Hepatocyte (in vitro differentiated cells): ENCODE measurements at regions not wholly inside any gene's neighbourhood (a gene's known extent, or its start where the extent isn't known, plus 50 kb on each side); places are given as distances from the start of the nearest gene placed in this dataset.

ENCODE experiments used
- DNase-seq: peaks from one replicate; pipeline ENCODE4 v3.0.0-alpha.2; 2016; ENCODE audit warnings: low spot score
- H2AFZ ChIP-seq: fragments of 200-600 bp; sonication (generic); 2 replicates; pipeline ENCODE4 v1.6.0; 2016; ENCODE audit warnings: antibody characterized with exemption, mild to moderate bottlenecking
- H3K27ac ChIP-seq: fragments of 200-600 bp; sonication (generic); 2 replicates; pipeline ENCODE4 v1.5.1; 2016; ENCODE audit warnings: mild to moderate bottlenecking
- H3K27me3 ChIP-seq: fragments of 200-600 bp; sonication (generic); 2 replicates; pipeline ENCODE4 v1.6.1; 2016
- H3K36me3 ChIP-seq: fragments of 200-600 bp; sonication (generic); replicated peaks from 2 replicates; pipeline ENCODE4 v1.5.1; 2016; ENCODE audit warnings: low read depth; ENCODE audit not compliant: insufficient read depth
- H3K4me1 ChIP-seq: fragments of 200-600 bp; sonication (generic); 2 replicates; pipeline ENCODE4 v1.5.1; 2016; ENCODE audit warnings: mild to moderate bottlenecking, moderate library complexity; ENCODE audit not compliant: insufficient read depth
- H3K4me2 ChIP-seq: fragments of 200-600 bp; sonication (generic); 2 replicates; pipeline ENCODE4 v1.6.0; 2016
- H3K4me3 ChIP-seq: fragments of 200-600 bp; sonication (generic); 2 replicates; pipeline ENCODE4 v1.5.1; 2016; ENCODE audit warnings: mild to moderate bottlenecking
- H3K79me2 ChIP-seq: fragments of 200-600 bp; sonication (generic); 2 replicates; pipeline ENCODE4 v1.6.0; 2017; ENCODE audit warnings: mild to moderate bottlenecking
- H3K9me2 ChIP-seq: fragments of 200-600 bp; sonication (generic); replicated peaks from 2 replicates; pipeline ENCODE4 v1.6.0; 2017; ENCODE audit warnings: mild to moderate bottlenecking; ENCODE audit not compliant: insufficient read depth
- H3K9me3 ChIP-seq: fragments of 200-600 bp; sonication (generic); 2 replicates; pipeline ENCODE4 v1.5.1; 2016; ENCODE audit warnings: low read depth, mild to moderate bottlenecking
- H4K20me1 ChIP-seq: fragments of 200-600 bp; sonication (generic); 2 replicates; pipeline ENCODE4 v1.6.0; 2016; ENCODE audit warnings: mild to moderate bottlenecking; ENCODE audit not compliant: insufficient read depth, poor library complexity, severe bottlenecking
- CTCF ChIP-seq: fragments of 200-600 bp; sonication (generic); IDR thresholded peaks from 2 replicates; pipeline ENCODE4 v1.5.1; 2016; ENCODE audit warnings: antibody characterized with exemption, mild to moderate bottlenecking; ENCODE audit not compliant: poor library complexity
- EZH2 ChIP-seq: fragments of 200-600 bp; sonication (generic); IDR thresholded peaks from 2 replicates; pipeline ENCODE4 v1.6.1; 2016; ENCODE audit warnings: antibody characterized with exemption, mild to moderate bottlenecking, borderline replicate concordance
- EZH2phosphoT487 ChIP-seq: fragments of 200-600 bp; sonication (generic); IDR thresholded peaks from one replicate; pipeline ENCODE4 v1.6.1; 2018; ENCODE audit warnings: antibody characterized with exemption, mild to moderate bottlenecking, low read depth, moderate library complexity; ENCODE audit not compliant: unreplicated experiment, severe bottlenecking
- WGBS: methylation state at CpG from one replicate; pipeline ENCODE4 v1.1.6; 2016; ENCODE audit warnings: low lambda C conversion rate; ENCODE audit errors: missing lambda C conversion rate; 5-methylcytosine and 5-hydroxymethylcytosine counted together

GRCh38 chr1:240672132-240672811 is 60.3 kb upstream of the GREM2 start:
- H3K4me1 ChIP-seq, result no peaks in the 10 kb centered on the region
- no peaks in the 10 kb centered on the region for H3K9me3 ChIP-seq
- H4K20me1 ChIP-seq, result no peaks in the 10 kb centered on the region
- DNase-seq, result no peak
- TF ChIP-seq EZH2 (no peak), EZH2phosphoT487 (no peak), CTCF (no peak)
- H3K9me2 ChIP-seq, result no peaks in the 10 kb centered on the region
- H2AFZ ChIP-seq, result no peak overlapping the region
- H3K27ac ChIP-seq, result no peak overlapping the region
- no peak overlapping the region for H3K4me2 ChIP-seq
- 40% methylated on average over 2 of the region's 2 CpGs for WGBS
- no peaks in the 10 kb centered on the region for H3K27me3 ChIP-seq
- H3K79me2 ChIP-seq, result no peaks in the 10 kb centered on the region
- H3K4me3 ChIP-seq, result no peak overlapping the region
- no peaks in the 10 kb centered on the region for H3K36me3 ChIP-seq

- no peak overlapping the region for H3K4me3 ChIP-seq
- no peaks in the 10 kb centered on the region for H3K9me3 ChIP-seq
- no peaks in the 10 kb centered on the region for H3K79me2 ChIP-seq
- no peak for TF ChIP-seq EZH2phosphoT487
- TF ChIP-seq CTCF, result no peak
- no peak for TF ChIP-seq EZH2
- no peak overlapping the region for H3K4me2 ChIP-seq
- DNase-seq, result no peak
- H3K36me3 ChIP-seq, result no peaks in the 10 kb centered on the region
- H3K27ac ChIP-seq, result no peak overlapping the region
- H2AFZ ChIP-seq, result no peak overlapping the region
- H3K27me3 ChIP-seq, result no peaks in the 10 kb centered on the region
- H4K20me1 ChIP-seq, result no peaks in the 10 kb centered on the region
- H3K4me1 ChIP-seq, result no peaks in the 10 kb centered on the region
- WGBS, result 85% methylated on average over 3 of the region's 3 CpGs
- H3K9me2 ChIP-seq, result no peaks in the 10 kb centered on the region
Measured at GRCh38 chr1:240667351-240667750, 55.4 kb upstream of the GREM2 start.

- Histone ChIP-seq H3K9me3 (no peaks in the 10 kb centered on the region), H3K4me2 (no peak overlapping the region), H3K36me3 (no peaks in the 10 kb centered on the region), H3K27ac (no peak overlapping the region), H2AFZ (no peak overlapping the region), H3K27me3 (no peaks in the 10 kb centered on the region), H3K4me3 (no peak overlapping the region), H3K4me1 (no peaks in the 10 kb centered on the region), H4K20me1 (no peaks in the 10 kb centered on the region), H3K9me2 (no peaks in the 10 kb centered on the region), H3K79me2 (no peaks in the 10 kb centered on the region)
- no peak for DNase-seq
- WGBS, result 75% methylated on average over 9 of the region's 9 CpGs
- TF ChIP-seq EZH2, result no peak
- no peak for TF ChIP-seq CTCF
- no peak for TF ChIP-seq EZH2phosphoT487
Measured at GRCh38 chr1:240666568-240667198, 54.7 kb upstream of the GREM2 start.
